Left colon (tissue), 2 donors: ENCODE measurements at regions not wholly inside any gene's neighbourhood (a gene's known extent, or its start where the extent isn't known, plus 50 kb on each side); places are given as distances from the start of the nearest gene placed in this dataset.

ENCODE experiments used
- ATAC-seq: fragments of 200-7000 bp; cut with Tn5 transposase; one replicate; pipeline ENCODE4 v1.9.1; 2020; ENCODE audit warnings: mild to moderate bottlenecking, moderate library complexity
- DNase-seq, 2 donors: peaks; one replicate each; pipeline ENCODE4 v3.0.0-alpha.2; 2020
- intact Hi-C, 2 donors: fragments of 100-400 bp; cut with DNase I in 1 of 2; cut with micrococcal nuclease in 1 of 2; formaldehyde crosslinking; loops; one replicate each; pipeline versions ENCODE4 v1.11.2 to v1.14.0; 2022; cut with DNase I, micrococcal nuclease
- donor health status: DM: no; HTN: no; CAD: no.
- donor health status: DM: yes; HTN: yes; CAD: no.

DNA sequence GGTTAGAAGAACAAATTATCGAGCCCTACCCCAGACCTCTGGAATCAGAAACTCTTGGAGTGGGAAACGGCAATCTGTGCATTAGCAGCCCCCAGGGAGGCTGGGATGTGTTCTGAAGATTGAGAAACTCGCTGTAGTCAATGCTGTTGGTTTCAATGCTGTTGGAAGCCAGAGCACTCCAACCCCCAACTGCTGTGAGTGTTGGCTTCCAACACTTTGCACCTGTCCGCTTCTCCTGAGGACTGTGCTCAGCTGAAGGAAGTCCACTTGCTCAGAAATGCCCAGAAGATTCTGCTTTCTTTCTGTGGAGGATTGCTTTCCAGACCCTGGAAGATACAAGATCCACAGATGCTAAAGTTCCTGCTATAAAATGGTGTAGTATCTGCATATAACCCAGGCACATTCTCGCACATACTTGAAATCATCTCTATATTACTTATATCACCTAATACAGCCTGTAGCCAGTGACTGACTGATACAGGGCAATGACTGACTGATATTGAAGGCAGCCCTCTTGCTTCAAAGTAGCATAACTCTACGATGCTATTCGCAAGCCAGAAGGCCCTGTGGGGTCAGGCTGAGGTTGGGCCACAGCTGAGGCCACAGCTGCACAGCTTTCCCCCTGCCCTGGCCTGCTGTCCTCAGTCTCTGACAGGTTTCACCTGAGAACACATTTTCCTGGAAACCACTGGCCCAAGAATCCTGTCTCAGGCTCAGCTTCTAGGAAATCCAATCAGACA is 757.7 kb upstream of the ID2 start:
- intact Hi-C loops: no loop called here
- ATAC-seq (no peak), DNase-seq (no peak)

GRCh38 chr2:7925506-7925905 is 756.4 kb upstream of the ID2 start:
- intact Hi-C loops: no loop called here
- ATAC-seq: no peak

DNA sequence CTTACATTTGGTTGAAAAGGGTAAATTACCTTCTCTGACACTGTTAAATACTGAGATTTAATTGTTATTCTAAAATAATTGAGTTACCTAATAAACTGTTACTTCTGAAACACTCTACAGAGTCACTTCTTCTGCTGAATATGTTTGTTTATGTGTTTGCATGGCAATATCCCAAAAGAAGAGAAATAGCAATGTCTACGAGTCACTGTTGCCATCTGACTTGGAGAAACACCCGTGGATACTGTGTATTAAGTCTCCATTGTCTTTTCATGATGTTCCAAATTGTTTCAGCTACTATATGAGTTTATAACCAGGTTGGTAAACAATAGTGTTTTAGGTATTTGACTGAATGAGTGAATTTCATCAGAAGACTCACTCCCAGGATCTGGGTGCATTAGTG is 754.2 kb upstream of the ID2 start:
- intact Hi-C loops: no loop called here
- DNase-seq (no peak), ATAC-seq (no peak)

More at GRCh38 chr2:7925506-7925905, 756.4 kb upstream of the ID2 start:
- DNase-seq: no peak

GRCh38 chr2:7929281-7929680 is 752.6 kb upstream of the ID2 start:
- ATAC-seq (no peak), DNase-seq (no peak)
- intact Hi-C loops: no loop called here

GRCh38 chr2:7930800-7931635 is 750.8 kb upstream of the ID2 start:
- intact Hi-C loops: no loop called here
- DNase-seq (no peak), ATAC-seq (no peak)

DNA sequence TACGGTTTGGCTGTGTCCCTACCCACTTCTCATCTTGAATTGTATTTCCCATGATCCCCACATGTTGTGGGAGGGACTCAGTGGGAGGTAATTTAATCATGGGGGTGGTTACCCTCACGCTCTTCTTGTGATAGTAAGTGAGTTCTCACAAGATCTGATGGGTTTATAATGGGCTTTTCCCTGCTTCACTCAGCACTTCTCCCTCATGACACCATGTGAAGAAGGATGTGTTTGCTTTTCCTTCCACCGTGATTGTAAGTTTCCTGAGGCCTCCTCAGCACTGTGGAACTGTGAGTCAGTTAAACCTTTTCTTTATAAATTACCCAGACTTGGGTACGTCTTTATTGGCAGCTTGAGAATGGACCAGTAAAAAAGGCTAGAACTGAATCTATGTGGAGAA is 750.0 kb upstream of the ID2 start:
- ATAC-seq (no peak), DNase-seq (no peak)
- intact Hi-C loops: no loop called here

GRCh38 chr2:7933672-7934071 is 748.2 kb upstream of the ID2 start:
- intact Hi-C loops: no loop called here
- DNase-seq: no peak
- ATAC-seq: peak; percentile 97

GRCh38 chr2:7934476-7934875 is 747.4 kb upstream of the ID2 start:
- DNase-seq (no peak), ATAC-seq (no peak)
- intact Hi-C loops: no loop called here

GRCh38 chr2:7937082-7937481 is 744.8 kb upstream of the ID2 start:
- intact Hi-C loops: no loop called here
- ATAC-seq (no peak), DNase-seq (no peak)

DNA sequence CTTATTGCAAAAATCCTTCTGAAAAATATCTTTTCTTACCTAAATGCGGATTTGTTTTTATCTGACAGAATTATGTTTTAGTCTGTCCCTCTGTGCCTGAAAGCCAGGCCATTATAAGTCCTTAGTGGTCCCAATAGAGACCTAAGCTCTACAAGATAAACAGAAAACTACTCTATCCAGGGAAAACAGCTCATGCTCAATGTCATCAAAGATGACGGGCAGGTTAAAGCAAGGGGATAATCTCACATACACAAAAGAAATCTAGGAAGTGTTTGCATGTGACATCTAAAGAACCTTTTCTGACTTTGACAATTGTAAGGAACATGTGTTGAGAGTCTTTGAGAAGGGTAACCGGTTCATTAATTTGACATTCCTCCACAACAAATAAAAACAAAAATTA is 741.1 kb upstream of the ID2 start:
- intact Hi-C loops: no loop called here
- ATAC-seq (no peak), DNase-seq (no peak)

GRCh38 chr2:7943446-7943845 is 738.4 kb upstream of the ID2 start:
- ATAC-seq (no peak), DNase-seq (no peak)
- intact Hi-C loops: no loop called here

- no peak for DNase-seq
- no peak for ATAC-seq
- intact Hi-C loops: no loop called here
Observed at GRCh38 chr2:7945026-7945425, 736.8 kb upstream of the ID2 start.

DNA sequence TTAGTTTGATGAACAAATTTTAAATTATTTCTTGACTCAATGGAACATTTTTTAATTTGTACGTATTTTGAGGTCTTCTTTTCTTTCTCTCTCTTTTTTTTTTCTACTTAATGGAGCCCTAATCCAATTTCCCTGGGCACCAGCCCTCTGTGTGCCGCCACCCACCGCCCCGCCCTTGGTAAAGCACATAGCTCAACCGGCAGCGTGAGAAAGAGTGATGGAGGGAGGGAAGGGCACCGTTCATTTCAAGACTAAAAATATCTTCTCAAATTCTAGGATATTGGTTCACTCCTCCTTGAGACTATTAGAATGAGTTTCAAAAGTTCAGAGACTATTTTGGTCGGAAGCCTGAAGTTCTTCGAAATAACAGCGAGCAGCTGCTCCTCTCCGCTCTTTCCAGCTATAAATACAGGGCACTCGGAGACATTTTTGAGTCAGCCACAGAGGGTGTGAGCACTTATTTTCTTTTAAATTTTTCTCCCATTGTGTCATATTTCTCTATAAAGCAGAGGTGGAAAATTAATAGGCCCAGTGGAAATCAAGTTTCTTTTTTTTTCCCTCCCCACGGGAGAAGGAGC is 731.7 kb upstream of the ID2 start:
- intact Hi-C loops: no loop called here
- ATAC-seq (no peak), DNase-seq (no peak)

- DNase-seq (no peak), ATAC-seq (no peak)
- intact Hi-C loops: no loop called here
Observed at GRCh38 chr2:7951001-7951400, 730.9 kb upstream of the ID2 start.

DNA sequence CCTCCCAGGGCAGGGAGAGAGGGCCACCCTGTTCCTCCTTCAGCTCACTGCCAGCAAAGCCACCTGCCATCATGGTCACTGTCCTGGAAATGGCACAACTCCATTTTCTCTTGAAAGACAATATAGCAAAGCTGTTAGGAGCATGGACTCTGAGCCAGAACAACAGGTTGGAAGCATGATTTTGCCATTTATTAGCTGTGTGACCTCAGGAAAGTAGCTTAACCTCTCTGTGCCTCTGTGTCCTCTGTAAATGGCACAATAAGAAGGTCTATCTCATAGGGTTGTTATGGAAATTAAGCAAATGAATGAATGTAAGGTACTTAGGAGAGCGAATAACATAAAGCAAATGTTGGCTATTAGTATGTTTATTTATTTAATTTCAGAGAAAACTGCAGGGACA is 730.4 kb upstream of the ID2 start:
- intact Hi-C loops: no loop called here
- ATAC-seq: no peak
- no peak for DNase-seq

DNA sequence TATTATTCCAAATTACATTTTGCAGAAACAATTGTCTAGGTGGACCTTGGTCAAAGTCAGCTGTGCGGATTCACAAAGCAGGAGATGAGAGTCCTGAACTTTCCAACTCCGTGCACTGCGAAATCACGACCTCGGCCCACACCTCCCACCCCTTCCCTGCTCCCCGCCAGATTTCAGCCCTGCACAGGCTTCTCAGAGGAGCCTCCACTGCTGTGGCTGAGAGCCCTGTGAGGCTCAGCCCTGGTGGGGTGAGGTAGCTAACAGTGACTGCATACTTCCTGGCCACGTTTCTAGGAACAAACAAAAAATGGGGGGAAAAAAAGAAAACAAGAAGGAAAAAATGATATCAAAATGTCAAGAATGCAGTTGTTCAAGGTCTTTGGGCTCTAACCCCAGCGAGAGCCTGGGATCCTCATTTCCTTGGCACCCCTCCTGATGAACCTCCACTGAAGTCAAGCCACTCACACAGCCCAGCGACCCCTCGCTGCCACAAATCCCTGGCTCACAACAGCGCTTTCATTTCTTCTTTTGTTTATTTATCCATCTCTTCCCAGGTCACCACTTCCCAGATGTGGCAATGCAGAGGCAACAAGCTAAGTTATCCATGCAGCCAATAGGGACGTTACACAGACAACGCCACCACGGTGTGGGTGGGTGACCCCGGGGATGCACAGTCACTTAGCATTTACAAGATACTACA is 729.7 kb upstream of the ID2 start:
- DNase-seq: no peak
- intact Hi-C loops: no loop called here
- no peak for ATAC-seq

GRCh38 chr2:7953195-7953594 is 728.7 kb upstream of the ID2 start:
- ATAC-seq (no peak), DNase-seq (no peak)
- intact Hi-C loops: no loop called here

DNA sequence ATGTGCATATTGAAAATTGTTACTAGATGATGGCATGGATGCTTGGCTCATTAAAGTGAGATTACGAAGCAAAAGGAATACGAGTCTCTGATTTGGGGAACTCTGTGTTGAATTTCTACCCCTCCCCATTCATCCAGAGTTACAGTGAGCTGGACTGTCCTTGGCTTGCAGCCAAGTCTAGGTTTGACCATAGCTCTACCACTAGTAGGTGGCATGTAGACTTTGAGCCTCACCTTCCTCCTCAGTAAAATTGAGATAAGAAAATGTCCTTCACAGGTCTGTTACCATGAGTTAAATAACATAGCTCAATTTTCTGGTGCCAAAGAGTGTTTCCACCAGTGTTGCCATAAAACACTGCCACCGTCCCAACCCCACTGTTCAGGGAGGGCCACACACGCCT is 727.6 kb upstream of the ID2 start:
- peak; percentile 74 for ATAC-seq
- intact Hi-C loops: no loop called here

GRCh38 chr2:7956126-7956689 is 725.6 kb upstream of the ID2 start:
- DNase-seq: no peak
- no peak for ATAC-seq
- intact Hi-C loops: no loop called here

More for the DNA sequence above, 727.6 kb upstream of the ID2 start:
- peak in 1 of 2 donors; percentile 20 for DNase-seq
